IMR-90 (cell line): ENCODE measurements at regions not wholly inside any gene's neighbourhood (a gene's known extent, or its start where the extent isn't known, plus 50 kb on each side); places are given as distances from the start of the nearest gene placed in this dataset.

Experiments used
- ATAC-seq: fragments of 200-7000 bp; cut with Tn5 transposase; 2 replicates; pipeline ENCODE4 v1.9.1; 2020; ENCODE audit warnings: low read depth, mild to moderate bottlenecking, moderate library complexity
- BruUV-seq: library from RNA; stranded (reverse); fragments of 400-500 nt; replicated peaks from 2 replicates; lab custom pipeline; 2021; lab: Mats Ljungman, UMichigan
- CTCF ChIA-PET: fragments of 300-600 bp; formaldehyde crosslinking; extraction: SDS; loops from one replicate; lab custom pipeline; 2021; ENCODE audit warnings: antibody characterized with exemption; lab: Yijun Ruan, JAX
- POLR2A ChIA-PET: fragments of 300-600 bp; sonication (Branson Sonifier 250); formaldehyde crosslinking; loops from one replicate; lab custom pipeline; 2022; ENCODE audit warnings: antibody characterized with exemption; ENCODE audit not compliant: unreplicated experiment; lab: Charles Lee
- DNase-seq: peaks from one replicate; pipeline ENCODE4 v3.0.0; 2013
- H2AFZ ChIP-seq: replicated peaks from 2 replicates; pipeline ENCODE3; 2013; ENCODE audit warnings: low read length, mild to moderate bottlenecking; ENCODE audit not compliant: poor library complexity
- H2AK5ac ChIP-seq: 2 replicates; pipeline ENCODE4 v1.6.1; 2013; ENCODE audit warnings: low read depth, low read length, inconsistent platforms
- H2AK9ac ChIP-seq: replicated peaks from 2 replicates; pipeline ENCODE3; 2013; ENCODE audit warnings: mild to moderate bottlenecking, low read depth, low read length, moderate library complexity; ENCODE audit not compliant: poor library complexity
- H2BK120ac ChIP-seq: 2 replicates; pipeline ENCODE4 v1.6.1; 2013; ENCODE audit warnings: low read depth, low read length, inconsistent platforms
- H2BK15ac ChIP-seq: 3 replicates; pipeline ENCODE4 v1.6.1; 2013; ENCODE audit warnings: low read depth, low read length, inconsistent platforms
- H2BK20ac ChIP-seq: 2 replicates; pipeline ENCODE4 v1.6.1; 2013; ENCODE audit warnings: low read depth, mild to moderate bottlenecking, inconsistent platforms, low read length, moderate library complexity
- H2BK5ac ChIP-seq: 2 replicates; pipeline ENCODE4 v1.6.1; 2013; ENCODE audit warnings: mild to moderate bottlenecking, low read depth, low read length, inconsistent platforms; ENCODE audit not compliant: poor library complexity, severe bottlenecking
- H3K14ac ChIP-seq: replicated peaks from 2 replicates; pipeline ENCODE4 v1.6.1; 2013; ENCODE audit warnings: low read depth, low read length, inconsistent platforms
- H3K18ac ChIP-seq: 2 replicates; pipeline ENCODE4 v1.6.1; 2013; ENCODE audit warnings: low read depth, low read length, control low read depth
- H3K23ac ChIP-seq: 2 replicates; pipeline ENCODE4 v1.6.1; 2013; ENCODE audit warnings: low read depth, low read length, inconsistent platforms
- H3K27ac ChIP-seq: 2 replicates; pipeline ENCODE4 v1.5.1; 2013; ENCODE audit warnings: mild to moderate bottlenecking, control low read depth, low read length; ENCODE audit not compliant: insufficient read depth
- H3K27me3 ChIP-seq: 2 replicates; pipeline ENCODE4 v1.6.1; 2013; ENCODE audit warnings: low read length; ENCODE audit not compliant: control insufficient read depth, insufficient read depth
- H3K36me3 ChIP-seq: 2 replicates; pipeline ENCODE4 v1.6.1; 2013; ENCODE audit warnings: low read length, mixed read lengths; ENCODE audit not compliant: control insufficient read depth, insufficient read depth
- H3K4ac ChIP-seq: 2 replicates; pipeline ENCODE4 v1.6.1; 2013; ENCODE audit warnings: low read depth, low read length, inconsistent platforms
- H3K4me1 ChIP-seq: 2 replicates; pipeline ENCODE4 v1.6.1; 2013; ENCODE audit warnings: low read length, mixed read lengths; ENCODE audit not compliant: control insufficient read depth, insufficient read depth
- H3K4me2 ChIP-seq: 2 replicates; pipeline ENCODE4 v1.6.1; 2013; ENCODE audit warnings: low read depth, mild to moderate bottlenecking, control low read depth, low read length, moderate library complexity
- H3K4me3 ChIP-seq: 2 replicates; pipeline ENCODE4 v1.5.1; 2013; ENCODE audit warnings: low read depth, mild to moderate bottlenecking, control low read depth, low read length, moderate library complexity; ENCODE audit not compliant: insufficient read depth
- H3K56ac ChIP-seq: 2 replicates; pipeline ENCODE4 v1.6.1; 2013; ENCODE audit warnings: low read length, inconsistent platforms; ENCODE audit not compliant: insufficient read depth; ENCODE audit errors: extremely low read depth
- H3K79me1 ChIP-seq, 2 experiments: 2 replicates each; pipeline ENCODE4 v1.6.1; 2013; ENCODE audit warnings: low read length in 2 of 2, inconsistent platforms in 1 of 2, low read depth in 1 of 2
- H3K9ac ChIP-seq: 2 replicates; pipeline ENCODE4 v1.6.1; 2013; ENCODE audit warnings: low read depth, low read length, control low read depth
- H3K9me1 ChIP-seq: 2 replicates; pipeline ENCODE4 v1.6.1; 2013; ENCODE audit warnings: low read length, inconsistent platforms; ENCODE audit not compliant: insufficient read depth
- H3K9me3 ChIP-seq: 2 replicates; pipeline ENCODE4 v1.6.1; 2013; ENCODE audit warnings: low read length; ENCODE audit not compliant: control insufficient read depth, insufficient read depth
- H4K20me1 ChIP-seq: 2 replicates; pipeline ENCODE4 v1.6.1; 2013; ENCODE audit warnings: low read length, inconsistent platforms; ENCODE audit not compliant: insufficient read depth
- H4K5ac ChIP-seq: 2 replicates; pipeline ENCODE4 v1.6.1; 2013; ENCODE audit warnings: mild to moderate bottlenecking, low read depth, low read length, control low read depth
- H4K8ac ChIP-seq, 2 experiments: 2 replicates each; pipeline ENCODE4 v1.6.1; 2013; ENCODE audit warnings: low read depth in 2 of 2, low read length in 2 of 2, control low read depth in 1 of 2, inconsistent platforms in 1 of 2
- H4K91ac ChIP-seq: 2 replicates; pipeline ENCODE4 v1.6.1; 2013; ENCODE audit warnings: low read depth, low read length, inconsistent platforms; ENCODE audit not compliant: insufficient read depth
- BHLHE40 ChIP-seq: fragments of 150-350 bp; IDR thresholded peaks from 2 replicates; pipeline ENCODE4 v1.6.1; 2016; ENCODE audit warnings: mild to moderate bottlenecking, low read depth, low read length
- CEBPB ChIP-seq: IDR thresholded peaks from 2 replicates; pipeline ENCODE4 v1.6.1; 2012; ENCODE audit warnings: low read depth, low read length, improper control_type of control experiment
- CHD1 ChIP-seq: IDR thresholded peaks from 2 replicates; pipeline ENCODE4 v1.6.1; 2012; ENCODE audit warnings: low read depth, low read length, improper control_type of control experiment
- ELK1 ChIP-seq: fragments of 150-350 bp; IDR thresholded peaks from 2 replicates; pipeline ENCODE4 v1.6.1; 2016; ENCODE audit warnings: low read depth, mild to moderate bottlenecking, low read length, moderate library complexity, borderline replicate concordance
- MAFK ChIP-seq: IDR thresholded peaks from 2 replicates; pipeline ENCODE4 v1.6.1; 2012; ENCODE audit warnings: low read depth, low read length, improper control_type of control experiment
- MAZ ChIP-seq: IDR thresholded peaks from 2 replicates; pipeline ENCODE4 v1.6.1; 2012; ENCODE audit warnings: low read depth, mild to moderate bottlenecking, low read length, improper control_type of control experiment, moderate library complexity, borderline replicate concordance
- NFE2L2 ChIP-seq: fragments of 150-350 bp; IDR thresholded peaks from 2 replicates; pipeline ENCODE4 v1.6.1; 2016; ENCODE audit warnings: low read depth, mild to moderate bottlenecking, low read length
- POLR2A ChIP-seq: IDR thresholded peaks from 2 replicates; pipeline ENCODE4 v1.6.1; 2012; ENCODE audit warnings: mild to moderate bottlenecking, low read depth, low read length
- RAD21 ChIP-seq: IDR thresholded peaks from 2 replicates; pipeline ENCODE4 v1.6.1; 2012; ENCODE audit warnings: low read length, improper control_type of control experiment
- RCOR1 ChIP-seq: IDR thresholded peaks from 2 replicates; pipeline ENCODE4 v1.6.1; 2012; ENCODE audit warnings: mild to moderate bottlenecking, low read length, improper control_type of control experiment; ENCODE audit not compliant: insufficient replicate concordance
- RFX5 ChIP-seq: IDR thresholded peaks from 2 replicates; pipeline ENCODE4 v1.8.0; 2012; ENCODE audit warnings: low read depth, mild to moderate bottlenecking, low read length, moderate library complexity
- SMC3 ChIP-seq: fragments of 150-350 bp; IDR thresholded peaks from 2 replicates; pipeline ENCODE4 v1.6.1; 2016; ENCODE audit warnings: low read depth, mild to moderate bottlenecking, antibody characterized with exemption, low read length, moderate library complexity
- USF2 ChIP-seq: fragments of 150-350 bp; IDR thresholded peaks from 2 replicates; pipeline ENCODE4 v1.6.1; 2017; ENCODE audit warnings: mild to moderate bottlenecking, antibody characterized with exemption, low read length, low read depth
- WGBS, 2 experiments: methylation state at CpG; one replicate each; pipeline versions ENCODE4 v1.1.5 to v1.1.7; 2013; ENCODE audit warnings: missing lambda C conversion rate in 2 of 2; ENCODE audit not compliant: insufficient read length in 1 of 2; ENCODE audit errors: extremely low coverage in 2 of 2; 5-methylcytosine and 5-hydroxymethylcytosine counted together
- dilution Hi-C: fragments of 300-500 bp; cut with HindIII; formaldehyde crosslinking; loops from one replicate; pipeline ENCODE4 v1.14.3; 2018; ENCODE audit warnings: low sequenced_read_pairs; ENCODE audit not compliant: unreplicated experiment
- in situ Hi-C: fragments of 300-500 bp; cut with MboI; formaldehyde crosslinking; loops from 3 replicates; pipeline ENCODE4 v1.14.3; 2019; ENCODE audit warnings: low sequenced_read_pairs, inconsistent platforms, mixed read lengths
- intact Hi-C: fragments of 100-400 bp; cut with micrococcal nuclease; formaldehyde crosslinking; loops from 2 replicates; pipeline ENCODE4 v1.10.0; 2022

DNA sequence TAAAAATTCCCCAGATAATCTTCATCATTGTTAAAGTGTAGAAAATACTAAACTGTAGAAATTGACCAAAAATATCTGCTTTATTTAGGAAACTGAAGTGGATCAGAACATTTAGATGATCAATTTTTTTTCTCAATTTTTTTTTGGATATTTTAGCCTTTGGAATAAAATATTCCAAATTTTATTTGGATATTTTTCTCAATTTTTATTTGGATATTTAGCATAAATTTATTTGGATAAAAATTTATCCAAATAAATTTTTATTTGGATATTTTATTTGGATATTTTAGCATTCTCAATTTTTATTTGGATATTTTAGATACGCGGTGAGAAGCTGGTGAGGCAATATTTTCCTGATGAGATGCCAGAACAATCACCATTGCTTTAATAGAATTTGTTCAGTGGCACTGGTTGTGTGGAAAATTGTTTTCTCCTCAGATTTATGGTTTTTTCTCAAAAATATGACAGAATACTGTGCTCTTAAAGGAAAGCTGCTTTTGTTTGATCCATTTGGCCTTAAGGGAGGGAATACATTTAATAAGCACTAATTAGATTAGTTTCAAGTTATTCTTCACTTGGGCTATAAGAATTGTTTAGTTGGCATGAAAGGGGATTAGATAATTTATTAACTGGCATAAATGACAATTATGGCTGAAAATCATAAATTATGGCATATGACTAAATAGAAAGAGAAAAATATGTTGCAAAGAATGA, 470.1 kb downstream of the MFSD1 start:
- Histone ChIP-seq H3K56ac (no peak overlapping the region), H3K9me1 (no peaks in the 10 kb centered on the region), H3K9me3 (no peaks in the 10 kb centered on the region), H3K27ac (no peak overlapping the region), H3K79me1 (no peaks in the 10 kb centered on the region), H2AK9ac (no peak overlapping the region), H3K36me3 (no peaks in the 10 kb centered on the region), H3K4me2 (no peak overlapping the region), H4K91ac (no peak overlapping the region), H3K14ac (no peak overlapping the region), H3K23ac (no peak overlapping the region), H3K9ac (no peak overlapping the region), H3K27me3 (no peaks in the 10 kb centered on the region), H3K4me3 (no peak overlapping the region), H4K5ac (no peak overlapping the region), H2BK15ac (no peak overlapping the region), H2BK5ac (no peak overlapping the region), H3K4ac (no peak overlapping the region), H3K18ac (no peak overlapping the region), H2BK120ac (no peak overlapping the region), H3K4me1 (no peaks in the 10 kb centered on the region), H4K20me1 (no peaks in the 10 kb centered on the region), H2AFZ (no peak overlapping the region), H4K8ac (no peak overlapping the region), H2BK20ac (no peak overlapping the region), H2AK5ac (no peak overlapping the region)
- dilution Hi-C loops (no loop called here), intact Hi-C loops (no loop called here), in situ Hi-C loops (loop anchor here (10.0 to 25.0 kb wide), 3 partner anchors 313 to 740 kb away; partner anchors contain the start of gene GFM1)
- POLR2A ChIA-PET: no interaction called here
- no CpG with 5 or more reads among the region's 2 CpGs for WGBS, 2 experiments
- no peak for ATAC-seq
- DNase-seq: no peak
- CTCF ChIA-PET: no interaction called here
- TF ChIP-seq MAFK: no peak
- TF ChIP-seq POLR2A: no peak
- TF ChIP-seq MAZ: no peak
- TF ChIP-seq RCOR1: no peak
- no peak for TF ChIP-seq NFE2L2
- no peak for TF ChIP-seq SMC3
- no peak for TF ChIP-seq RAD21
- TF ChIP-seq CEBPB: no peak
- no peak for TF ChIP-seq ELK1
- TF ChIP-seq USF2: no peak
- TF ChIP-seq BHLHE40: no peak
- no peak for TF ChIP-seq RFX5
- no peak for TF ChIP-seq CHD1
- BruUV-seq: no TSS peak
